ENCODE measurements at regions not wholly inside any gene's neighbourhood (a gene's known extent, or its start where the extent isn't known, plus 50 kb on each side); places are given as distances from the start of the nearest gene placed in this dataset.
"Not testable (repeated sequence)": the region's sequence is repeated elsewhere in the genome, so short reads cannot be mapped to it uniquely, and the experiment has no call there.

GRCh38 chr10:129210876-129211275 is 256.2 kb upstream of the MGMT start:
- ATAC-seq (ENCODE audit: insufficient read depth, low FRiP score) (no peak), DNase-seq (no peak)
- Histone ChIP-seq H3K4me1 (ENCODE audit: control insufficient read depth in 5 of 5, insufficient read depth in 5 of 5, low read length in 5 of 5) (peaks cover 0 to 2% (median 0%) of the 10 kb centered on the region in 5 donors), H3K27me3 (ENCODE audit: control insufficient read depth in 3 of 3, insufficient read depth in 3 of 3, low read length in 2 of 3) (peaks cover 0 to 6% (median 3%) of the 10 kb centered on the region in 3 donors), H3K27ac (ENCODE audit: low read depth in 1 of 2, low read length in 1 of 2) (no peak overlapping the region), H3K36me3 (ENCODE audit: control insufficient read depth in 4 of 4, insufficient read depth in 4 of 4, low read length in 4 of 4) (no peaks in the 10 kb centered on the region), H3K9ac (ENCODE audit: insufficient read depth in 1 of 2, low read length in 2 of 2) (no peak overlapping the region), H3K9me3 (ENCODE audit: control insufficient read depth in 4 of 4, insufficient read depth in 3 of 4, low read length in 3 of 4) (no peaks in the 10 kb centered on the region), H3K4me3 (no peak overlapping the region)
- WGBS, 2 donors: 56 to 69% methylated on average over 5 of the region's 5 CpGs
- TF ChIP-seq CTCF (IDR thresholded peaks at IDR 0.05; ENCODE audit: control extremely low read depth, extremely low read depth): no peak

GRCh38 chr10:129213256-129213655 is 253.8 kb upstream of the MGMT start:
- TF ChIP-seq CTCF (IDR thresholded peaks at IDR 0.05; ENCODE audit: control extremely low read depth, extremely low read depth): no peak
- no peak overlapping the region for H3K27ac ChIP-seq (ENCODE audit: low read depth in 1 of 2, low read length in 1 of 2)
- DNase-seq (no peak), ATAC-seq (ENCODE audit: insufficient read depth, low FRiP score) (no peak)
- H3K4me1 ChIP-seq (ENCODE audit: control insufficient read depth in 5 of 5, insufficient read depth in 5 of 5, low read length in 5 of 5): no peaks in the 10 kb centered on the region
- H3K9ac ChIP-seq (ENCODE audit: insufficient read depth in 1 of 2, low read length in 2 of 2): no peak overlapping the region
- peaks cover 0 to under 1% (median 0%) of the 10 kb centered on the region in 4 donors for H3K9me3 ChIP-seq (ENCODE audit: control insufficient read depth in 4 of 4, insufficient read depth in 3 of 4, low read length in 3 of 4)
- WGBS, 2 donors: 48 to 74% methylated on average over 1 of the region's 1 CpG
- H3K36me3 ChIP-seq (ENCODE audit: control insufficient read depth in 4 of 4, insufficient read depth in 4 of 4, low read length in 4 of 4): no peaks in the 10 kb centered on the region
- peaks cover 0 to 6% (median 3%) of the 10 kb centered on the region in 3 donors for H3K27me3 ChIP-seq (ENCODE audit: control insufficient read depth in 3 of 3, insufficient read depth in 3 of 3, low read length in 2 of 3)
- no peak overlapping the region for H3K4me3 ChIP-seq

GRCh38 chr10:129213996-129214395 is 253.0 kb upstream of the MGMT start:
- DNase-seq; H3K4me1 ChIP-seq (ENCODE audit: control insufficient read depth in 5 of 5, insufficient read depth in 5 of 5, low read length in 5 of 5); H3K4me3 ChIP-seq; H3K9me3 ChIP-seq (ENCODE audit: control insufficient read depth in 4 of 4, insufficient read depth in 3 of 4, low read length in 3 of 4); H3K27ac ChIP-seq (ENCODE audit: low read depth in 1 of 2, low read length in 1 of 2); H3K36me3 ChIP-seq (ENCODE audit: control insufficient read depth in 4 of 4, insufficient read depth in 4 of 4, low read length in 4 of 4); ATAC-seq (ENCODE audit: insufficient read depth, low FRiP score); H3K27me3 ChIP-seq (ENCODE audit: control insufficient read depth in 3 of 3, insufficient read depth in 3 of 3, low read length in 2 of 3); H3K9ac ChIP-seq (ENCODE audit: insufficient read depth in 1 of 2, low read length in 2 of 2): not testable (repeated sequence)
- 92 to 94% methylated on average over 5 of the region's 5 CpGs for WGBS, 2 donors

- ATAC-seq (ENCODE audit: insufficient read depth, low FRiP score) (no peak), DNase-seq (peak in 2 of 3 donors; percentile 14 to 37)
- Histone ChIP-seq H3K4me3 (no peak overlapping the region), H3K27me3 (ENCODE audit: control insufficient read depth in 3 of 3, insufficient read depth in 3 of 3, low read length in 2 of 3) (no peaks in the 10 kb centered on the region), H3K4me1 (ENCODE audit: control insufficient read depth in 5 of 5, insufficient read depth in 5 of 5, low read length in 5 of 5) (peaks cover 0 to 4% (median 0%) of the 10 kb centered on the region in 5 donors), H3K9me3 (ENCODE audit: control insufficient read depth in 4 of 4, insufficient read depth in 3 of 4, low read length in 3 of 4) (peaks cover 0 to 3% (median 0%) of the 10 kb centered on the region in 4 donors), H3K27ac (ENCODE audit: low read depth in 1 of 2, low read length in 1 of 2) (no peak overlapping the region), H3K36me3 (ENCODE audit: control insufficient read depth in 4 of 4, insufficient read depth in 4 of 4, low read length in 4 of 4) (no peaks in the 10 kb centered on the region), H3K9ac (ENCODE audit: insufficient read depth in 1 of 2, low read length in 2 of 2) (no peak overlapping the region)
- WGBS, 2 donors: 72% methylated on average over 5 of the region's 5 CpGs
- no peak for TF ChIP-seq CTCF (IDR thresholded peaks at IDR 0.05; ENCODE audit: control extremely low read depth, extremely low read depth)
Measured at GRCh38 chr10:129219364-129219763, 247.7 kb upstream of the MGMT start.

Data from lung (tissue), 11 donors.